ENCODE measurements at regions not wholly inside any gene's neighbourhood (a gene's known extent, or its start where the extent isn't known, plus 50 kb on each side); places are given as distances from the start of the nearest gene placed in this dataset.

- DNase-seq (ENCODE audit: low read depth), result no peak
These were observed 77.5 kb upstream of the CLCN4 start for GRCh38 chrX:10079231-10079630.

- DNase-seq (ENCODE audit: low read depth), result no peak
These were observed 73.0 kb upstream of the CLCN4 start for GRCh38 chrX:10083809-10084208.

- no peak for DNase-seq (ENCODE audit: low read depth)
These were observed 71.6 kb upstream of the CLCN4 start for GRCh38 chrX:10085223-10085622.

GRCh38 chrX:10086676-10087075 lies 70.1 kb upstream of the CLCN4 start:
- DNase-seq (ENCODE audit: low read depth), result no peak

- DNase-seq (ENCODE audit: low read depth), result no peak
These were observed 69.4 kb upstream of the CLCN4 start for GRCh38 chrX:10087391-10087790.

- no peak for DNase-seq (ENCODE audit: low read depth)
These were observed 67.4 kb upstream of the CLCN4 start for GRCh38 chrX:10089378-10089795.

GRCh38 chrX:10090319-10090718 lies 66.5 kb upstream of the CLCN4 start:
- DNase-seq (ENCODE audit: low read depth), result no peak

GRCh38 chrX:10095246-10095645 lies 61.5 kb upstream of the CLCN4 start:
- no peak for DNase-seq (ENCODE audit: low read depth)

GRCh38 chrX:10095698-10096432 lies 60.9 kb upstream of the CLCN4 start:
- no peak for DNase-seq (ENCODE audit: low read depth)

- peak; percentile 33 for DNase-seq (ENCODE audit: low read depth)
These were observed 58.5 kb upstream of the CLCN4 start for GRCh38 chrX:10098270-10098713.

- DNase-seq (ENCODE audit: low read depth), result no peak
These were observed 57.4 kb upstream of the CLCN4 start for GRCh38 chrX:10099411-10099810.

GRCh38 chrX:10101269-10101668 lies 55.5 kb upstream of the CLCN4 start:
- DNase-seq (ENCODE audit: low read depth), result no peak

- DNase-seq (ENCODE audit: low read depth), result no peak
These were observed 54.6 kb upstream of the CLCN4 start for GRCh38 chrX:10102046-10102704.

- DNase-seq (ENCODE audit: low read depth), result no peak
These were observed 53.8 kb upstream of the CLCN4 start for GRCh38 chrX:10103023-10103422.

- DNase-seq (ENCODE audit: low read depth), result no peak
These were observed 51.7 kb upstream of the CLCN4 start for GRCh38 chrX:10104958-10105658.

GRCh38 chrX:10106806-10107205 lies 50.0 kb upstream of the CLCN4 start:
- DNase-seq (ENCODE audit: low read depth), result no peak
